K562 (cell line): ENCODE measurements at regions not wholly inside any gene's neighbourhood (a gene's known extent, or its start where the extent isn't known, plus 50 kb on each side); places are given as distances from the start of the nearest gene placed in this dataset.

Experiments
- ETS2 ChIP-seq: IDR thresholded peaks from 2 replicates; pipeline ENCODE4 v1.6.1; 2016; ENCODE audit warnings: borderline replicate concordance, missing genetic modification characterization, mild to moderate bottlenecking, moderate library complexity, missing compliant biosample characterization; ENCODE audit not compliant: poor library complexity, severe bottlenecking
- FOXJ2 ChIP-seq: fragments of 200-800 bp; sonication (Bioruptor generic); IDR thresholded peaks from 2 replicates; pipeline ENCODE4 v1.6.1; 2016; ENCODE audit warnings: missing genetic modification characterization, missing compliant biosample characterization
- ILK ChIP-seq: fragments of 450-650 bp; IDR thresholded peaks from 2 replicates; pipeline ENCODE4 v1.6.1; 2016; ENCODE audit warnings: missing genetic modification characterization, low read depth, mild to moderate bottlenecking, missing compliant biosample characterization, moderate library complexity, borderline replicate concordance
- SREBF1 ChIP-seq: fragments of 150-350 bp; IDR thresholded peaks from 2 replicates; pipeline ENCODE4 v1.6.1; 2014; ENCODE audit warnings: antibody characterized with exemption, low read depth, low read length, borderline replicate concordance
- TF ChIP-seq, protein P1 (sequence below): fragments of 450-650 bp; formaldehyde crosslinking; IDR thresholded peaks from 2 replicates; pipeline ENCODE4 v1.4.0; 2022; ENCODE audit warnings: missing genetic modification characterization
- TF ChIP-seq, protein P2 (sequence below): sonication (generic); formaldehyde crosslinking; IDR thresholded peaks from 2 replicates; pipeline ENCODE4 v1.8.0; 2022; ENCODE audit warnings: mild to moderate bottlenecking, missing genetic modification reagents

DNA sequence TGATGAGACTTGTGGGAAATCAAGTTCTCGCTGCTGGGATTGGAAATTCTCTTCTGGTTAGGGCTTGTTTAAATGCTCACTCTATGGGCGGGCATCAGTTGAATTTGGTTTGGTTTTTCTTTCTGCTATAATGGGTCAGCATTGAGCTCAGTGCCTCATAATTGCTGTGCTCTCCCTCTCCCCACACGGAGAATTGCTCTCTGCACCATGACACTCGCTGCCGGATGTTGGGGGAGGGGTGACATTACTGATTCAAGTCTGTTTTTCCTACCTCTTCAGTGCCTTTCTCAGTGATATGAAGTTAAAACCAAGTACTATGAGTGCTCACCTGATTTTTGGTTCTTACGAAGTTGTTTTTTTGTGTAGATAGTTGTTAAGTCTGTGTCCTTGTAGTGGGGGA lies 599.6 kb downstream of the EPM2A start (continued):
- TF ChIP-seq, protein P1, sequence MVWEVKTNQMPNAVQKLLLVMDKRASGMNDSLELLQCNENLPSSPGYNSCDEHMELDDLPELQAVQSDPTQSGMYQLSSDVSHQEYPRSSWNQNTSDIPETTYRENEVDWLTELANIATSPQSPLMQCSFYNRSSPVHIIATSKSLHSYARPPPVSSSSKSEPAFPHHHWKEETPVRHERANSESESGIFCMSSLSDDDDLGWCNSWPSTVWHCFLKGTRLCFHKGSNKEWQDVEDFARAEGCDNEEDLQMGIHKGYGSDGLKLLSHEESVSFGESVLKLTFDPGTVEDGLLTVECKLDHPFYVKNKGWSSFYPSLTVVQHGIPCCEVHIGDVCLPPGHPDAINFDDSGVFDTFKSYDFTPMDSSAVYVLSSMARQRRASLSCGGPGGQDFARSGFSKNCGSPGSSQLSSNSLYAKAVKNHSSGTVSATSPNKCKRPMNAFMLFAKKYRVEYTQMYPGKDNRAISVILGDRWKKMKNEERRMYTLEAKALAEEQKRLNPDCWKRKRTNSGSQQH (CRISPR knock-in tag) = no peak
- TF ChIP-seq FOXJ2 (no peak), ILK (tag) (no peak), ETS2 (tag) (no peak), SREBF1 (no peak)
- TF ChIP-seq, protein P2, sequence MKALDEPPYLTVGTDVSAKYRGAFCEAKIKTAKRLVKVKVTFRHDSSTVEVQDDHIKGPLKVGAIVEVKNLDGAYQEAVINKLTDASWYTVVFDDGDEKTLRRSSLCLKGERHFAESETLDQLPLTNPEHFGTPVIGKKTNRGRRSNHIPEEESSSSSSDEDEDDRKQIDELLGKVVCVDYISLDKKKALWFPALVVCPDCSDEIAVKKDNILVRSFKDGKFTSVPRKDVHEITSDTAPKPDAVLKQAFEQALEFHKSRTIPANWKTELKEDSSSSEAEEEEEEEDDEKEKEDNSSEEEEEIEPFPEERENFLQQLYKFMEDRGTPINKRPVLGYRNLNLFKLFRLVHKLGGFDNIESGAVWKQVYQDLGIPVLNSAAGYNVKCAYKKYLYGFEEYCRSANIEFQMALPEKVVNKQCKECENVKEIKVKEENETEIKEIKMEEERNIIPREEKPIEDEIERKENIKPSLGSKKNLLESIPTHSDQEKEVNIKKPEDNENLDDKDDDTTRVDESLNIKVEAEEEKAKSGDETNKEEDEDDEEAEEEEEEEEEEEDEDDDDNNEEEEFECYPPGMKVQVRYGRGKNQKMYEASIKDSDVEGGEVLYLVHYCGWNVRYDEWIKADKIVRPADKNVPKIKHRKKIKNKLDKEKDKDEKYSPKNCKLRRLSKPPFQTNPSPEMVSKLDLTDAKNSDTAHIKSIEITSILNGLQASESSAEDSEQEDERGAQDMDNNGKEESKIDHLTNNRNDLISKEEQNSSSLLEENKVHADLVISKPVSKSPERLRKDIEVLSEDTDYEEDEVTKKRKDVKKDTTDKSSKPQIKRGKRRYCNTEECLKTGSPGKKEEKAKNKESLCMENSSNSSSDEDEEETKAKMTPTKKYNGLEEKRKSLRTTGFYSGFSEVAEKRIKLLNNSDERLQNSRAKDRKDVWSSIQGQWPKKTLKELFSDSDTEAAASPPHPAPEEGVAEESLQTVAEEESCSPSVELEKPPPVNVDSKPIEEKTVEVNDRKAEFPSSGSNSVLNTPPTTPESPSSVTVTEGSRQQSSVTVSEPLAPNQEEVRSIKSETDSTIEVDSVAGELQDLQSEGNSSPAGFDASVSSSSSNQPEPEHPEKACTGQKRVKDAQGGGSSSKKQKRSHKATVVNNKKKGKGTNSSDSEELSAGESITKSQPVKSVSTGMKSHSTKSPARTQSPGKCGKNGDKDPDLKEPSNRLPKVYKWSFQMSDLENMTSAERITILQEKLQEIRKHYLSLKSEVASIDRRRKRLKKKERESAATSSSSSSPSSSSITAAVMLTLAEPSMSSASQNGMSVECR = no peak
- TF ChIP-seq, all 486 proteins: peak for 0
